ENCODE measurements at regions not wholly inside any gene's neighbourhood (a gene's known extent, or its start where the extent isn't known, plus 50 kb on each side); places are given as distances from the start of the nearest gene placed in this dataset.
"Not testable (repeated sequence)": the region's sequence is repeated elsewhere in the genome, so short reads cannot be mapped to it uniquely, and the experiment has no call there.

DNA sequence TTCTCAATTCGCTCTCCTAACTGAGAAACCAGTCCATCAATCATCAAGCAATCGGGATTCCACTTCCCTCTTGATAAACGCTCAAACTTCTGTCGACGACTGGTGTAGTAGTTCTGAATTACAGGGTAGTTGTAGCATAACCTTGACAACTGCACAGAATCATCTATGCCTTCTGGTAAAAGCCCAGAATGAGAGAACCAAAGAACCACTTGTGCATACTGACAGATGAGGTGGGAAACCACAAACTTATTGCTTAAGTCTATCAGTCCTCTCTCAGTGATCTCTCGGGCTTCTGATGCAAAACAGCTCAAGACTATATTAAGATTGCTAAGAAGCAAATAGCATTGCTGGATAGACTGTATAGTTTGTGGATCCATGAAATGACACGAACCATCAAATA lies 89.4 kb downstream of the TBR1 start:
- peaks cover 3 to 16% of the 10 kb centered on the region in 2 experiments; a peak in 3 of 5 replicates for H3K9me3 Mint-ChIP-seq
- H3K9ac ChIP-seq (ENCODE audit: extremely low read depth, insufficient read length, low read length); H3K4me3 Mint-ChIP-seq: not testable (repeated sequence)

DNA sequence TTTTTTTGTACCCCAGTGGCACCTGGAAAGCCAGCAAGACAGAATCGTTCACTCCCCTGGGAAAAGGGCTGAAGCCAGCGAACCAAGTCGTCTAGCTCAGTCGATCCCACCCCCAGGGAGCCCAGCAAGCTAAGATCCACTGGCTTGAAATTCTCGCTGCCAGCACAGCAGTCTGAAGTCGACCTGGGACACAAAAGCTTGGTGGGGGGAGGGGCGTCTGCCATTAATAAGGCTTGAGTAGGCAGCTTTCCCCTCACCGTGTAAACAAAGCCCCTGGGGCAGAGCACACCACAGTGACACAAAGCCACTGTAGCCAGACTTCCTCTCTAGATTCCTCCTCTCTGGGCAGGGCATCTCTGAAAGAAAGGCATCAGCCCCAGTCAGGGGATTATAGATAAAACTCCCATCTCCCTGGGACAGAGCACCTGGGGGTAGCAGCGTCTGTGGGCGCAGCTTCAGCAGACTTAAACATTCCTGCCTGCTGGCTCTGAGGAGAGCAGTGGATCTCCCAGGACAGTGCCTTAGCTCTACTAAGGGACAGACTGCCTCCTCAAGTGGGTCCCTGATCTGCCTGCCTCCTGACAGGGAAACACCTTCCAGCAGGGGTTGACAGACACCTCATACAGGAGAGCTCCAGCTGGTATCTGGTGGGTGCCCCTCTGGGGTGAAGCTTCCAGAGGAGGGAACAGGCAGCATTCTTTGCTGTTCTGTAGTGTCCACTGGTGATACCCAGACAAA lies 97.4 kb downstream of the TBR1 start:
- H3K4me2 ChIP-seq (ENCODE audit: insufficient read depth, insufficient read length, low read length); H3K79me1 ChIP-seq (ENCODE audit: insufficient read depth, low read depth, low read length, poor library complexity, severe bottlenecking); H2BK5ac ChIP-seq (ENCODE audit: insufficient read length, low read length); H3K4me1 ChIP-seq (ENCODE audit: insufficient read depth, low read length); H3K79me2 ChIP-seq (ENCODE audit: insufficient read depth, low read length); H4K5ac ChIP-seq (ENCODE audit: insufficient read length, low read depth, low read length); H3T11ph ChIP-seq (ENCODE audit: low read length); H2AK5ac ChIP-seq (ENCODE audit: insufficient read length, low read length); H2BK15ac ChIP-seq (ENCODE audit: low read depth, low read length); H4K8ac ChIP-seq (replicated peaks; ENCODE audit: insufficient read length, low read depth, low read length); H3K9me3 ChIP-seq (ENCODE audit: control insufficient read depth, low read depth, low read length); H3K27ac ChIP-seq (ENCODE audit: insufficient read length, low read depth, low read length); H2BK20ac ChIP-seq (ENCODE audit: low read depth, low read length, poor library complexity, severe bottlenecking); H3K23me2 ChIP-seq (ENCODE audit: insufficient read length, low read depth, low read length, poor library complexity, severe bottlenecking); H3K4ac ChIP-seq (ENCODE audit: low read depth, low read length); H3K14ac ChIP-seq (ENCODE audit: insufficient read depth, low read length); H4K91ac ChIP-seq (ENCODE audit: insufficient read length, low read depth, low read length); H2AFZ ChIP-seq (ENCODE audit: low read length); H3K4me1 Mint-ChIP-seq; H2BK120ac ChIP-seq (ENCODE audit: low read depth, low read length, poor library complexity, severe bottlenecking); H4K20me1 ChIP-seq (ENCODE audit: control insufficient read depth, insufficient read depth, insufficient read length); H3K9ac ChIP-seq (ENCODE audit: extremely low read depth, insufficient read length, low read length); H3K56ac ChIP-seq (ENCODE audit: insufficient read length, low read depth, low read length); H3K4me3 Mint-ChIP-seq; H3K23ac ChIP-seq (ENCODE audit: insufficient read length, low read depth, low read length); H3K27me3 ChIP-seq (ENCODE audit: insufficient read depth, low read length); H3K27me3 Mint-ChIP-seq (ENCODE audit: low read depth); H2BK12ac ChIP-seq (ENCODE audit: insufficient read length, low read depth, low read length): not testable (repeated sequence)
- Mint-ChIP-seq H3K36me3 (ENCODE audit: insufficient read depth in 1 of 3, low read depth in 3 of 3) (peaks cover 0 to 14% (median 6%) of the 10 kb centered on the region in 3 experiments; a peak in 5 of 7 replicates), H3K9me3 (peaks cover 9 to 34% of the 10 kb centered on the region in 2 experiments), H3K27ac (peak overlapping the region in 2 of 3 experiments; percentile 40 to 80; a peak in 1 of 7 replicates)
- DNase-seq, result peak; percentile 44
- H3K18ac ChIP-seq (ENCODE audit: insufficient read length, low read depth, low read length), result peak overlapping the region; percentile 6
- WGBS (ENCODE audit: extremely low coverage, insufficient read length, low lambda C conversion rate), result no CpG with 5 or more reads among the region's 10 CpGs

More for the DNA sequence above, 89.4 kb downstream of the TBR1 start:
- not testable (repeated sequence) for H3K14ac ChIP-seq (ENCODE audit: insufficient read depth, low read length); H3K27ac ChIP-seq (ENCODE audit: insufficient read length, low read depth, low read length); H3K27me3 ChIP-seq (ENCODE audit: insufficient read depth, low read length); H2BK5ac ChIP-seq (ENCODE audit: insufficient read length, low read length); H3K79me2 ChIP-seq (ENCODE audit: insufficient read depth, low read length); H4K8ac ChIP-seq (replicated peaks; ENCODE audit: insufficient read length, low read depth, low read length); H4K5ac ChIP-seq (ENCODE audit: insufficient read length, low read depth, low read length); DNase-seq; H3K23me2 ChIP-seq (ENCODE audit: insufficient read length, low read depth, low read length, poor library complexity, severe bottlenecking); H3T11ph ChIP-seq (ENCODE audit: low read length); H3K4me1 Mint-ChIP-seq; H2BK15ac ChIP-seq (ENCODE audit: low read depth, low read length); H3K4me1 ChIP-seq (ENCODE audit: insufficient read depth, low read length); H3K4ac ChIP-seq (ENCODE audit: low read depth, low read length); H2AK5ac ChIP-seq (ENCODE audit: insufficient read length, low read length); H4K20me1 ChIP-seq (ENCODE audit: control insufficient read depth, insufficient read depth, insufficient read length); H3K4me2 ChIP-seq (ENCODE audit: insufficient read depth, insufficient read length, low read length); H2BK12ac ChIP-seq (ENCODE audit: insufficient read length, low read depth, low read length); H3K18ac ChIP-seq (ENCODE audit: insufficient read length, low read depth, low read length); H3K27me3 Mint-ChIP-seq (ENCODE audit: low read depth); H3K27ac Mint-ChIP-seq; H3K56ac ChIP-seq (ENCODE audit: insufficient read length, low read depth, low read length); H4K91ac ChIP-seq (ENCODE audit: insufficient read length, low read depth, low read length); H3K79me1 ChIP-seq (ENCODE audit: insufficient read depth, low read depth, low read length, poor library complexity, severe bottlenecking); H2AFZ ChIP-seq (ENCODE audit: low read length); H2BK20ac ChIP-seq (ENCODE audit: low read depth, low read length, poor library complexity, severe bottlenecking); H3K23ac ChIP-seq (ENCODE audit: insufficient read length, low read depth, low read length); H2BK120ac ChIP-seq (ENCODE audit: low read depth, low read length, poor library complexity, severe bottlenecking); H3K36me3 Mint-ChIP-seq (ENCODE audit: insufficient read depth in 1 of 3, low read depth in 3 of 3); H3K9me3 ChIP-seq (ENCODE audit: control insufficient read depth, low read depth, low read length)
- 100% methylated on average over 3 of the region's 7 CpGs for WGBS (ENCODE audit: extremely low coverage, insufficient read length, low lambda C conversion rate)

All from H9 (cell line).